Keratinocyte (primary cell): ENCODE measurements at regions not wholly inside any gene's neighbourhood (a gene's known extent, or its start where the extent isn't known, plus 50 kb on each side); places are given as distances from the start of the nearest gene placed in this dataset.

Source experiments
- CTCF ChIP-seq, 3 experiments: IDR thresholded peaks in 1 of 3; conservative IDR thresholded peaks in 1 of 3; optimal IDR thresholded peaks in 1 of 3; 2 replicates in 2 of 3; 3 replicates in 1 of 3; pipeline versions ENCODE3 to v1.5.1; 2011; ENCODE audit warnings: low read length in 3 of 3, mild to moderate bottlenecking in 3 of 3, moderate library complexity in 2 of 3, control low read depth in 1 of 3, inconsistent platforms in 1 of 3; ENCODE audit not compliant: insufficient read depth in 2 of 3; ENCODE audit errors: extremely low read depth in 1 of 3
- EZH2 ChIP-seq: IDR thresholded peaks from one replicate; pipeline ENCODE4 v1.6.1; 2012; ENCODE audit warnings: inconsistent platforms, mild to moderate bottlenecking, low read length, moderate library complexity

GRCh38 chr7:35992436-35992835, 160.6 kb upstream of the EEPD1 start:
- TF ChIP-seq CTCF (optimal IDR thresholded peaks at IDR 0.05 in 1 of 3, IDR thresholded peaks at IDR 0.05 in 1 of 3, conservative IDR thresholded peaks at IDR 0.05 in 1 of 3; ENCODE audit: extremely low read depth in 1 of 3, insufficient read depth in 2 of 3, low read length in 3 of 3) (no peak), EZH2 (no peak)
